Natural killer cell treated with Interleukin-12 subunit alpha and Interleukin-12 subunit beta and Interleukin-15 and Interleukin-18, amount 100 ng/mL, for 72 hours (primary cell): ENCODE measurements at regions not wholly inside any gene's neighbourhood (a gene's known extent, or its start where the extent isn't known, plus 50 kb on each side); places are given as distances from the start of the nearest gene placed in this dataset.

ENCODE experiments used
- ATAC-seq, 2 donors: fragments of 150-1000 bp; cut with Tn5 transposase in 1 of 2; sonication (Bioruptor Pico), chemical (Tn5 transposase) in 1 of 2; 2 replicates each; pipeline ENCODE4 v1.10.0; 2021
- DNase-seq: peaks from one replicate; pipeline ENCODE4 v3.0.0; 2022; ENCODE audit warnings: low spot score
- H3K27ac Mint-ChIP-seq, 2 donors: 1 replicate in 1 of 2; 2 replicates in 1 of 2; pipeline ENCODE4 v1.8.0; 2022; ENCODE audit warnings: mixed read lengths in 2 of 2, mild to moderate bottlenecking in 1 of 2, moderate library complexity in 1 of 2
- H3K27me3 Mint-ChIP-seq, 2 donors: 1 replicate in 1 of 2; 2 replicates in 1 of 2; pipeline ENCODE4 v1.8.0; 2022; ENCODE audit warnings: mixed read lengths in 2 of 2
- H3K36me3 Mint-ChIP-seq: one replicate; pipeline ENCODE4 v1.8.0; 2022; ENCODE audit warnings: mixed read lengths
- H3K4me1 Mint-ChIP-seq, 2 donors: 1 replicate in 1 of 2; 2 replicates in 1 of 2; pipeline ENCODE4 v1.8.0; 2022; ENCODE audit warnings: low read depth in 2 of 2, mixed read lengths in 2 of 2, mild to moderate bottlenecking in 1 of 2
- H3K4me3 Mint-ChIP-seq: one replicate; pipeline ENCODE4 v1.8.0; 2022; ENCODE audit warnings: mixed read lengths
- H3K9me3 Mint-ChIP-seq: 2 replicates; pipeline ENCODE4 v1.8.0; 2022; ENCODE audit warnings: mixed read lengths

GRCh38 chr11:11220786-11221185 is 132.3 kb downstream of the CSNK2A3 start:
- ATAC-seq (no peak), DNase-seq (no peak)
- Mint-ChIP-seq H3K9me3 (no peaks in the 10 kb centered on the region), H3K4me1 (no peaks in the 10 kb centered on the region), H3K27ac (no peak overlapping the region), H3K36me3 (no peaks in the 10 kb centered on the region), H3K27me3 (peaks cover 6 to 11% of the 10 kb centered on the region in 2 donors), H3K4me3 (no peak overlapping the region)

GRCh38 chr11:11218629-11218986 is 134.4 kb downstream of the CSNK2A3 start:
- no peaks in the 10 kb centered on the region for H3K4me1 Mint-ChIP-seq
- H3K36me3 Mint-ChIP-seq, result no peaks in the 10 kb centered on the region
- no peaks in the 10 kb centered on the region for H3K9me3 Mint-ChIP-seq
- peaks cover 21 to 26% of the 10 kb centered on the region in 2 donors for H3K27me3 Mint-ChIP-seq
- DNase-seq, result no peak
- H3K27ac Mint-ChIP-seq, result no peak overlapping the region
- no peak for ATAC-seq
- no peak overlapping the region for H3K4me3 Mint-ChIP-seq

- no peaks in the 10 kb centered on the region for H3K9me3 Mint-ChIP-seq
- no peak for ATAC-seq
- no peak overlapping the region for H3K27ac Mint-ChIP-seq
- H3K4me3 Mint-ChIP-seq, result no peak overlapping the region
- no peaks in the 10 kb centered on the region for H3K4me1 Mint-ChIP-seq
- no peak for DNase-seq
- peaks cover 23 to 30% of the 10 kb centered on the region in 2 donors for H3K27me3 Mint-ChIP-seq
- H3K36me3 Mint-ChIP-seq, result no peaks in the 10 kb centered on the region
Observed at GRCh38 chr11:11217929-11218628, 135.0 kb downstream of the CSNK2A3 start.

GRCh38 chr11:11217289-11217928 is 135.6 kb downstream of the CSNK2A3 start:
- DNase-seq (no peak), ATAC-seq (no peak)
- Mint-ChIP-seq H3K4me3 (no peak overlapping the region), H3K27me3 (peaks cover 20 to 30% of the 10 kb centered on the region in 2 donors), H3K4me1 (no peaks in the 10 kb centered on the region), H3K27ac (no peak overlapping the region), H3K36me3 (no peaks in the 10 kb centered on the region), H3K9me3 (no peaks in the 10 kb centered on the region)

- Mint-ChIP-seq H3K9me3 (no peaks in the 10 kb centered on the region), H3K36me3 (no peaks in the 10 kb centered on the region), H3K27ac (no peak overlapping the region), H3K4me1 (no peaks in the 10 kb centered on the region), H3K27me3 (peaks cover 20 to 27% of the 10 kb centered on the region in 2 donors), H3K4me3 (no peak overlapping the region)
- no peak for DNase-seq
- ATAC-seq, result no peak
Observed at GRCh38 chr11:11215944-11216343, 137.1 kb downstream of the CSNK2A3 start.

- DNase-seq, result no peak
- ATAC-seq, result no peak
- no peak overlapping the region for H3K27ac Mint-ChIP-seq
- no peaks in the 10 kb centered on the region for H3K36me3 Mint-ChIP-seq
- no peaks in the 10 kb centered on the region for H3K4me1 Mint-ChIP-seq
- H3K9me3 Mint-ChIP-seq, result no peaks in the 10 kb centered on the region
- peaks cover 18 to 23% of the 10 kb centered on the region in 2 donors for H3K27me3 Mint-ChIP-seq
- no peak overlapping the region for H3K4me3 Mint-ChIP-seq
Observed at GRCh38 chr11:11215058-11215815, 137.8 kb downstream of the CSNK2A3 start.

- DNase-seq, result no peak
- no peaks in the 10 kb centered on the region for H3K4me1 Mint-ChIP-seq
- ATAC-seq, result no peak
- H3K9me3 Mint-ChIP-seq, result no peaks in the 10 kb centered on the region
- H3K4me3 Mint-ChIP-seq, result no peak overlapping the region
- peaks cover 18 to 30% of the 10 kb centered on the region in 2 donors for H3K27me3 Mint-ChIP-seq
- H3K27ac Mint-ChIP-seq, result no peak overlapping the region
- H3K36me3 Mint-ChIP-seq, result no peaks in the 10 kb centered on the region
Observed at GRCh38 chr11:11213117-11213516, 139.9 kb downstream of the CSNK2A3 start.

- no peak overlapping the region for H3K27ac Mint-ChIP-seq
- H3K36me3 Mint-ChIP-seq, result no peaks in the 10 kb centered on the region
- no peak overlapping the region for H3K4me3 Mint-ChIP-seq
- H3K27me3 Mint-ChIP-seq, result peaks cover 22 to 36% of the 10 kb centered on the region in 2 donors
- H3K9me3 Mint-ChIP-seq, result no peaks in the 10 kb centered on the region
- no peak for DNase-seq
- ATAC-seq, result no peak
- H3K4me1 Mint-ChIP-seq, result no peaks in the 10 kb centered on the region
Observed at GRCh38 chr11:11211888-11212287, 141.2 kb downstream of the CSNK2A3 start.

GRCh38 chr11:11211186-11211585 is 141.9 kb downstream of the CSNK2A3 start:
- Mint-ChIP-seq H3K9me3 (no peaks in the 10 kb centered on the region), H3K4me1 (no peaks in the 10 kb centered on the region), H3K4me3 (no peak overlapping the region), H3K36me3 (no peaks in the 10 kb centered on the region), H3K27ac (no peak overlapping the region), H3K27me3 (peaks cover 22 to 36% of the 10 kb centered on the region in 2 donors)
- no peak for DNase-seq
- ATAC-seq, result no peak

- H3K36me3 Mint-ChIP-seq, result no peaks in the 10 kb centered on the region
- H3K27me3 Mint-ChIP-seq, result peaks cover 21 to 33% of the 10 kb centered on the region in 2 donors
- ATAC-seq (no peak), DNase-seq (no peak)
- H3K4me1 Mint-ChIP-seq, result no peaks in the 10 kb centered on the region
- no peaks in the 10 kb centered on the region for H3K9me3 Mint-ChIP-seq
- H3K4me3 Mint-ChIP-seq, result no peak overlapping the region
- no peak overlapping the region for H3K27ac Mint-ChIP-seq
Observed at GRCh38 chr11:11210446-11210845, 142.6 kb downstream of the CSNK2A3 start.

GRCh38 chr11:11209967-11210366 is 143.1 kb downstream of the CSNK2A3 start:
- H3K4me1 Mint-ChIP-seq, result no peaks in the 10 kb centered on the region
- no peaks in the 10 kb centered on the region for H3K9me3 Mint-ChIP-seq
- no peak overlapping the region for H3K27ac Mint-ChIP-seq
- ATAC-seq (no peak), DNase-seq (no peak)
- H3K36me3 Mint-ChIP-seq, result no peaks in the 10 kb centered on the region
- H3K4me3 Mint-ChIP-seq, result no peak overlapping the region
- H3K27me3 Mint-ChIP-seq, result peaks cover 18 to 32% of the 10 kb centered on the region in 2 donors

GRCh38 chr11:11208994-11209393 is 144.1 kb downstream of the CSNK2A3 start:
- Mint-ChIP-seq H3K4me1 (no peaks in the 10 kb centered on the region), H3K4me3 (no peak overlapping the region), H3K27me3 (peaks cover 23 to 34% of the 10 kb centered on the region in 2 donors), H3K9me3 (no peaks in the 10 kb centered on the region), H3K36me3 (no peaks in the 10 kb centered on the region), H3K27ac (no peak overlapping the region)
- ATAC-seq (no peak), DNase-seq (no peak)

GRCh38 chr11:11207428-11207827 is 145.6 kb downstream of the CSNK2A3 start:
- no peak overlapping the region for H3K27ac Mint-ChIP-seq
- no peaks in the 10 kb centered on the region for H3K9me3 Mint-ChIP-seq
- no peaks in the 10 kb centered on the region for H3K36me3 Mint-ChIP-seq
- no peak overlapping the region for H3K4me3 Mint-ChIP-seq
- DNase-seq, result no peak
- no peaks in the 10 kb centered on the region for H3K4me1 Mint-ChIP-seq
- ATAC-seq, result no peak
- peaks cover 24 to 36% of the 10 kb centered on the region in 2 donors for H3K27me3 Mint-ChIP-seq

- H3K36me3 Mint-ChIP-seq, result no peaks in the 10 kb centered on the region
- H3K4me3 Mint-ChIP-seq, result no peak overlapping the region
- DNase-seq (no peak), ATAC-seq (no peak)
- H3K9me3 Mint-ChIP-seq, result no peaks in the 10 kb centered on the region
- peaks cover 24 to 46% of the 10 kb centered on the region in 2 donors for H3K27me3 Mint-ChIP-seq
- no peaks in the 10 kb centered on the region for H3K4me1 Mint-ChIP-seq
- no peak overlapping the region for H3K27ac Mint-ChIP-seq
Observed at GRCh38 chr11:11206484-11206883, 146.6 kb downstream of the CSNK2A3 start.
